ENCODE measurements at regions not wholly inside any gene's neighbourhood (a gene's known extent, or its start where the extent isn't known, plus 50 kb on each side); places are given as distances from the start of the nearest gene placed in this dataset.

DNA sequence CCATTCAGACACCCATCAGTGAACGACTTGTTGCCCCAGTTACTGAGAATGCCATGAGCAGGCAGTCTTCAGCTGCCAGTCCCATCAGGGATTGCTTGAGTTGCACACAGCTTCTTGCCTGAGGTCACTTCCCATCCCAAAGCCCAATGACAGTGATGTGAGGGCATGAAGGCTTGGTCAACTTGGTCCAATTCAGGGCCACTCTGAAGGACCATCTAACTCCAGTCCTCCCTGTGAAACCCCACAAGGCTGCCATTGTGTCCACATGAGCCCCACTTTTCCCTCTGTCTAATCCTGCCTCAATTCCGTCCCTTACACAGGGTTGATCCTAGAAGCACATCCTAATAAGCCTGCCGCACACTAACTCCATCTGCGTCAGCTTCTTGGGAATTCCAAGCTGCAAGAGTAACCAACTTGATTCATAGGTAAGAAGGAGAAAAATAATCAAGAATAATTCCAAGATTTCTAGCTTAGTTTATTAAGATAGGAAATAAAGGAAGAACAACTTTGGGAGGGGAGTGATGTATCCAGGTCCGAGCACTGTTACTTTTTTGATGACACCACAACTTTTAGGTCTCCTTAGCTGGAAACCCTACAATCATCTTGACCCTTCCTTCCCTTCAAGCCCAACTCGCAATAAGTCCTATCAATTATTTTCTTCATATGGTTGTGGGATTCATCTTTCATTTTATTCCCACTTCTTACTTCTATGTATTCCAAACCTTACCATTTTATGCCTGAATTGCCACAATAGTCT is 110.9 kb downstream of the LRRC30 start:
- DNase-seq (ENCODE audit: low read depth in 4 of 4, low spot score in 2 of 4), result no peak

- no peak for DNase-seq (ENCODE audit: low read depth in 4 of 4, low spot score in 2 of 4)
These were observed 118.4 kb downstream of the LRRC30 start for GRCh38 chr18:7349181-7349837.

DNA sequence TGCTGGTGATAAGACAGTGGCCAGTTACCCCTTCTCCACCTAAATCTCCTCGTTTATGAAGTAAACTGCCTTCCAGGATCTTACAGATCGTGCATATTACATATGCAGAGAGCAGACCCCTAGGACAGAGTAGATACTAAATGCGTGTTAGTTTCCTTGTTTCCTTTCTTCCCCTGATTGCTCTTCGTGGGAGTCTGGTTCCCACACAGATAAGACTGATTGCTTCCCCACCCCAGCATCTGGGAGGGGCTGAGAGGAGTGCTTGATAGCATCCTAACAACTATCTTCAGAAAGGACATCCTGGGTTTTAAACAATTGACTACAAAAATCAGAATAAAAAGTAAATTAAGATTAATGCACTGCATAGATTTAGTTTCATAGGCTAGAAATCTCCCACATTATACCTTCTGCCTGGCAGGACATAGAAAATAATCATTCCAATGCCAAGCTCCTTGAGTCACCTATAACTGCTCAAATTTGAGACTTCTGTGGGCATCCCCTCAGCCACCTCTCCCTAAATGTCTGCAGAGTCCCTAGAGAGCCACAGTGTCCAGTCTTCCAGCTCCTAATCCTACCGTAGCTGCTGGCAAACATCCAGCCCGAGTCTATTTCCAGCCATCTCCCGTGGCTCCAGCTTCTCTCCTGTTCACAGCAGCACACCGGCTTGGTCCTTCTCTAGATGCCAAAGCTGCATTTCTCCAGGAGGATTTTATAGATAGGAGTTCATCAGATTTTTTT is 128.3 kb downstream of the LRRC30 start:
- no peak for DNase-seq (ENCODE audit: low read depth in 4 of 4, low spot score in 2 of 4)

- no peak for DNase-seq (ENCODE audit: low read depth in 4 of 4, low spot score in 2 of 4)
These were observed 129.8 kb downstream of the LRRC30 start for GRCh38 chr18:7360606-7361170.

DNA sequence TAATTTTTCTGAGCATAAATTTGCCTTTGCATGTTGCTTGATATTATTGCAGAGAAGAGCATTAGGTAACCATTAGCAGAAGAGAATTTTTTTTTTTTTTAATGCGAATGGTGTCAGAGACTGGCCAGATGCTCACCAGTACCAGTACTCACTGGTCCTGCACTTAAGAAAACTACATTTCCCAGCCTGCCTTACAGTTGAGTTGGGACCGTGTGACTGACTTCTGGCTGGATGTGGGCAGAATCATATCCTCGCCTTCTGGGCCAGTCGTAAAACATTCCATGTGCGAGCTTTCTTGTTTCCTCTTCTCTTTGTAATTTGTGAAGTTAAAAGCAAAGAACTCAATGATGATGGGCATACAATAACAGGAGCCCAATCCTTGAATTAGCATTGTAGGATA is 132.4 kb downstream of the LRRC30 start:
- DNase-seq (ENCODE audit: low read depth in 4 of 4, low spot score in 2 of 4), result no peak

DNA sequence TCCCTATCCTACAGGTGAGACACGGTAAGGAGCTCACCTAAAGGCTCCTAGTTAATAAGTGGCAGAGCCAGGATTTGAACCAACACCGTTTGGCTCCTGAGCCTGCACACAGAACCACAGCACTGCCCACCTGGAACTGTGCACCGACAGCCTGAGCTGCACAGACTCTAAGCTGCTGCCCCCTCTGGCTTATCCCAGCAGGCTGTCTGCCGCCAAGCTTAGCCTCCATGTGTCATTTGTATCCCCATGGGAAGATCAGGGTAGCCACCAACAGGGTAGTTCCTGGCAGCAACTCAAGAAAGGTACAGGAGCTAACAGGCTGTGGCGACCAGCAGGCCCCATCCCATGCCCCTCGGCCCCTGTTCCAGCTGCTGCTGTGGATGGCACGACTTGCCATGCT is 135.7 kb downstream of the LRRC30 start:
- no peak for DNase-seq (ENCODE audit: low read depth in 4 of 4, low spot score in 2 of 4)

GRCh38 chr18:7367336-7367735 is 136.4 kb downstream of the LRRC30 start:
- no peak for DNase-seq (ENCODE audit: low read depth in 4 of 4, low spot score in 2 of 4)

- no peak for DNase-seq (ENCODE audit: low read depth in 4 of 4, low spot score in 2 of 4)
These were observed 138.1 kb downstream of the LRRC30 start for GRCh38 chr18:7369006-7369405.

DNA sequence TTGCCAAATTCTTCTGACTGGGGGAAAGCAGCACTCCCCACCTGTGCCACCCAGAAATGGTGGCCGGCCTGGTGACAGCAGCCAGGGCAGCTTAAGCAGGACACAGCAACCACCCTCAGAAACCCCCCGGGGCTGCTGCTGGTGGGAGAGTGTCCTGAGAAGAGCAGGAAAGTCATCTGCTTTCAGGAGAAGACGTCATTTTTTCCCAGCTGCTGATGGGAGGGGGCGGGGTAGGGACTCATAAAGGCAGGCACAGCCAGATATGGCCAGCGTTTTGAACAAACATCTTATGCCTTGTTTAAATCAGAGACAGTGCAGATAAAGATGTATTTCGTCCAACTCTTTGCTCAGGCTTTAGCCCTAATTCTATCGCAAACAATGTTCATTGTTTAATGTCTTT is 139.5 kb downstream of the LRRC30 start:
- DNase-seq (ENCODE audit: low read depth in 4 of 4, low spot score in 2 of 4), result no peak

- no peak for DNase-seq (ENCODE audit: low read depth in 4 of 4, low spot score in 2 of 4)
These were observed 139.9 kb downstream of the LRRC30 start for GRCh38 chr18:7370802-7371201.

DNA sequence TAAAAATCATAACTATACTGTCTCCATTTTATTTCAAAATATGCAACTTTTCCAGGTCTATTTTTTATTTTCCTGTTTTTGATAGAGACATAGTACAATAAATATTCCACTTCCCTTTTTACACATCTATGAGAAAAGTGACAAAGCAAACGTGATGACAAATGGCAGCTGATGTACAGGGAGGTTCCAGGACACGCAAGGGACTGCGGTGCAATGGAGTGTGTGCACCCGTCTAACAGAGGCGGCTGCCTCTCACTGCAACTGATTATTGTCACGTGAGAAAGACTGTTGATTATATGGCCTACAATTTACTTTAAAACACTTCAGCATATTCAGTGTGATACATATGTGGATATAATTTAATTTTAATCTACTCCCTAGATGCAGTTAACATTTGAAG is 142.6 kb downstream of the LRRC30 start:
- DNase-seq (ENCODE audit: low read depth in 4 of 4, low spot score in 2 of 4), result no peak

DNA sequence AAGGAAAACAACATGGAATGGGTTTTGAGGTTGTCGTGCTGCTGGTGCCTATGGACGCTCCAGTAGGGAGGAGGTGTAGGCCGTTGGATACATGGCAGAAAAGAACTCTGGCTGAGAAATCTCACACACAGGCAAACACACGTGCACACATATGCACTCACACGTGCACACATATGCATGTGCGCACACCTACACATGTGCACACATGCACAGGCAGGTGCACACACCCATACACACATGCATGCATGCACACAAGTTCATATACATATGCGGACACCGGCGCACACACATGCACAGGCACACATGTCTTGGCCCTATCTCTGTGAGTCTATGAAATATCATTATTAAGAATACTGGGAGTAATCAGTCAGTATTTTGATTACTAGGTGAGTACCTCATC is 150.4 kb downstream of the LRRC30 start:
- DNase-seq (ENCODE audit: low read depth in 4 of 4, low spot score in 2 of 4), result no peak

- no peak for DNase-seq (ENCODE audit: low read depth in 4 of 4, low spot score in 2 of 4)
These were observed 151.6 kb downstream of the LRRC30 start for GRCh38 chr18:7382328-7383001.

- no peak for DNase-seq (ENCODE audit: low read depth in 4 of 4, low spot score in 2 of 4)
These were observed 152.4 kb downstream of the LRRC30 start for GRCh38 chr18:7383002-7383980.

DNA sequence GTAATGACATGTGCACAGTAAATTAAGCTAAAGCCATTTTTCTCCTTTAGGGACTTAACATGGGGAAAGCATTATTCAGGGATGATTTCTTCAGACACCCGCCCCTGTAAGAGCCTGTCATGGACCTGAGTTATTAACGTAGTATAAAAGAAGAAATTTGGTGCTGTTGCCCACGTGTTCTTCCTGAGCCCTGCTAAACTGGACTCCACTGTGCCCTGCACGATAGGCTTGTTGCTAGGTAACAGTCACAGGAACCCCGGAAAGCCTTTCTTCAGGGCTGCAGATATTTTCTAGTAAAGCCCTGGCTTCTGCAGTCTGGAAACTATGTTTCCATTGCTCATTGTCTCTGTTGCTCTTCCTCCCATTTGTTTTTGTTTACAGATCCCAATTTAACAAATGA is 157.9 kb downstream of the LRRC30 start:
- DNase-seq (ENCODE audit: low read depth in 4 of 4, low spot score in 2 of 4), result no peak

DNA sequence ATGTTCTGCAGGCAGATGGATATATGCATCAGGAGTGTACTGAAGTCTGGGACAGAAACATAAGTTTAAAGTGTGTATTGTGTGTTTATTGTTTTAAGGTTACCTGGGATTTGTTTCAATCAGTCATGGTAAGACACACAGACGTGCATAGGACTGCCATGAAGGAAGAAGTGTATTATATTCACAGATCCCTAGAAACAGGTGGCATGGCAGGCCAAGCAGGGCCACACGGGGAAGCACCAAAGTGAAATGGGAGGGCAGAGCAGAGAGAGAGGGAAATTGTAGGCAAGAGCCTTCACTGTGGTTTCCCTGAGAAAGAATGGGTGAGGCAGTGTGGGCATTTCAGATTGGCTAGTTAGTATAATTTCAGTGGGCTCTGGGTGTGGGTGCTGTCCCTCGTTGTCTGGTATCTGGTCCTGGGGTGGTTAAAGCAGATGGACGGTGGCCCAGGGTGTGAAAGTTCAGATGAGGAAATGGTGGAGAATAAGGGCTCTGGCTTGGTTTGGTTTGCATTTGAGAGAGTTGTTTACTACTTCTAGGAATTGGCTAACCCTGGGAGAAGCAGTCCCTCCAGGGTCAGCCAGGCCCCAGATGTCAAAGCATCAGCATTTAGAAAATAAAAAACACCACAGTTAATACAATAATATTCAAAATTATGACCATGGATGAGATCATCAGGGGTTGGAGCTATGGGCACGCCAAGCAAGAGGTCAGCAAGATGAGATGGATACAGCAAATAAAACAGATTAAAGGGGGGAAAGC is 160.0 kb downstream of the LRRC30 start:
- DNase-seq (ENCODE audit: low read depth in 4 of 4, low spot score in 2 of 4), result no peak

GRCh38 chr18:7393080-7393479 is 162.2 kb downstream of the LRRC30 start:
- DNase-seq (ENCODE audit: low read depth in 4 of 4, low spot score in 2 of 4), result no peak

- no peak for DNase-seq (ENCODE audit: low read depth in 4 of 4, low spot score in 2 of 4)
These were observed 163.3 kb downstream of the LRRC30 start for GRCh38 chr18:7394050-7394659.

DNA sequence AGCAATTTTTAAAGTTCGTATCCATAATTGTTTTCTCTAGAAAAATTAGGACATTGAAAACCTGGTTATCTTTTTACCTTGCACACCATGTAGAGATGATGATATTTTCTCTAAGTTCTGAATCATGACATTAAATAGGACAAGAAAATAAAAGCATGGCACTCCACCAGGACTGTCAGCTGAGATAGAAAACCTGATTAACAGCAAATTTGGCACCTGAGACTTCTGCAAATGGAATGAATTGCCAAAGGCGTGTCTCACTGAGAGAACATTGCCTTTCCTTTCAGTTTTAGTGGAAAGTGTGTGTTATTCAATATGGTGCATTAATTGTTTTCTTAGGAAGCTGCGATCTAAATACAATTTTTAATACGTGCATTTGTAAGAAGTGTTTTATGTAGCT is 164.7 kb downstream of the LRRC30 start:
- DNase-seq (ENCODE audit: low read depth in 4 of 4, low spot score in 2 of 4), result no peak
